Liver (tissue), 8 donors: ENCODE measurements at regions not wholly inside any gene's neighbourhood (a gene's known extent, or its start where the extent isn't known, plus 50 kb on each side); places are given as distances from the start of the nearest gene placed in this dataset.

ENCODE experiments used
- DNase-seq: peaks from one replicate; pipeline ENCODE4 v3.0.0-alpha.2; 2017; ENCODE audit warnings: low spot score
- H3K27ac ChIP-seq, 2 donors: one replicate each; pipeline ENCODE4 v1.7.0; 2013; ENCODE audit warnings: inconsistent platforms in 2 of 2, low read length in 2 of 2, control low read depth in 1 of 2, low read depth in 1 of 2, mild to moderate bottlenecking in 1 of 2
- H3K27me3 ChIP-seq, 4 donors: one replicate each; pipeline versions ENCODE4 v1.6.1 to v1.7.0; 2013; ENCODE audit warnings: low read length in 3 of 4, inconsistent platforms in 1 of 4, mild to moderate bottlenecking in 1 of 4, moderate library complexity in 1 of 4; ENCODE audit not compliant: control insufficient read depth in 4 of 4, insufficient read depth in 4 of 4
- H3K36me3 ChIP-seq, 4 donors: one replicate each; pipeline versions ENCODE4 v1.6.1 to v1.7.0; 2013; ENCODE audit warnings: low read length in 3 of 4, mild to moderate bottlenecking in 3 of 4, low read depth in 1 of 4, moderate library complexity in 1 of 4; ENCODE audit not compliant: control insufficient read depth in 4 of 4, insufficient read depth in 3 of 4
- H3K4me1 ChIP-seq, 4 donors: one replicate each; pipeline versions ENCODE4 v1.6.1 to v1.7.0; 2013; ENCODE audit warnings: low read length in 3 of 4, mild to moderate bottlenecking in 3 of 4, moderate library complexity in 1 of 4; ENCODE audit not compliant: control insufficient read depth in 4 of 4, insufficient read depth in 4 of 4
- H3K4me3 ChIP-seq, 3 donors: one replicate each; pipeline versions ENCODE4 v1.6.1 to v1.7.0; 2013; ENCODE audit warnings: low read length in 3 of 3, control low read depth in 1 of 3, low read depth in 1 of 3, mild to moderate bottlenecking in 1 of 3
- H3K9ac ChIP-seq, 2 donors: one replicate each; pipeline ENCODE4 v1.7.0; 2013; ENCODE audit warnings: low read length in 2 of 2, mild to moderate bottlenecking in 2 of 2, moderate library complexity in 2 of 2, control low read depth in 1 of 2, low read depth in 1 of 2
- H3K9me3 ChIP-seq, 4 donors: one replicate each; pipeline versions ENCODE4 v1.6.1 to v1.7.0; 2013; ENCODE audit warnings: low read length in 3 of 4; ENCODE audit not compliant: control insufficient read depth in 4 of 4
- CTCF ChIP-seq: fragments of 150-350 bp; IDR thresholded peaks from 2 replicates; pipeline ENCODE4 v1.5.1; 2017; ENCODE audit warnings: improper control_type of control experiment, low read depth, low read length; ENCODE audit not compliant: missing input control
- EGR1 ChIP-seq, 2 donors: IDR thresholded peaks; 2 replicates each; pipeline ENCODE4 v1.6.1; 2016 to 2018; ENCODE audit warnings: antibody characterized with exemption in 2 of 2, low read depth in 2 of 2
- FOXA1 ChIP-seq: IDR thresholded peaks from 2 replicates; pipeline ENCODE4 v1.6.1; 2016; ENCODE audit warnings: antibody characterized with exemption
- FOXA2 ChIP-seq: IDR thresholded peaks from 2 replicates; pipeline ENCODE4 v1.6.1; 2016; ENCODE audit warnings: antibody characterized with exemption
- GABPA ChIP-seq, 2 donors: IDR thresholded peaks in 1 of 2; conservative IDR thresholded peaks in 1 of 2; 2 replicates each; pipeline ENCODE4 v1.6.1; 2016; ENCODE audit warnings: antibody characterized with exemption in 2 of 2, mild to moderate bottlenecking in 1 of 2, moderate library complexity in 1 of 2
- HNF4G ChIP-seq: IDR thresholded peaks from 2 replicates; pipeline ENCODE4 v1.6.1; 2016; ENCODE audit warnings: antibody characterized with exemption
- JUND ChIP-seq, 2 donors: IDR thresholded peaks; 2 replicates each; pipeline ENCODE4 v1.6.1; 2016; ENCODE audit warnings: antibody characterized with exemption in 2 of 2
- MAX ChIP-seq: IDR thresholded peaks from 2 replicates; pipeline ENCODE4 v1.6.1; 2016; ENCODE audit warnings: antibody characterized with exemption
- NR2F2 ChIP-seq: IDR thresholded peaks from 2 replicates; pipeline ENCODE4 v1.6.1; 2016; ENCODE audit warnings: antibody characterized with exemption
- RAD21 ChIP-seq, 2 donors: IDR thresholded peaks; 2 replicates each; pipeline ENCODE4 v1.6.1; 2016; ENCODE audit warnings: antibody characterized with exemption in 2 of 2, mild to moderate bottlenecking in 2 of 2
- TAF1 ChIP-seq: conservative IDR thresholded peaks from 2 replicates; pipeline ENCODE4 v1.6.1; 2016; ENCODE audit warnings: antibody characterized with exemption, mild to moderate bottlenecking
- YY1 ChIP-seq: IDR thresholded peaks from 2 replicates; pipeline ENCODE4 v1.6.1; 2016; ENCODE audit warnings: antibody characterized with exemption, mild to moderate bottlenecking
- ZBTB33 ChIP-seq: IDR thresholded peaks from 2 replicates; pipeline ENCODE4 v1.6.1; 2016; ENCODE audit warnings: antibody characterized with exemption
- WGBS: extraction: QIAGEN DNeasy Blood & Tissue Kit; methylation state at CpG from one replicate; pipeline ENCODE4 v1.1.7; 2013; 5-methylcytosine and 5-hydroxymethylcytosine counted together
- TF ChIP-seq, protein P1 (sequence below): IDR thresholded peaks from 2 replicates; pipeline ENCODE4 v1.6.1; 2016; ENCODE audit warnings: antibody characterized with exemption, mild to moderate bottlenecking
- donor health status: healthy.
- donor health status: healthy.
- donor health status: healthy.
- donor health status: healthy.
- donor health status: healthy.

- peaks cover 0 to 3% (median 0%) of the 10 kb centered on the region in 4 donors for H3K27me3 ChIP-seq
- no peak for TF ChIP-seq YY1
- WGBS, result 88% methylated on average over 8 of the region's 8 CpGs
- H3K9me3 ChIP-seq, result peaks cover 0 to 14% (median 10%) of the 10 kb centered on the region in 4 donors
- H3K4me1 ChIP-seq, result no peaks in the 10 kb centered on the region
- H3K4me3 ChIP-seq, result no peak overlapping the region
- no peak overlapping the region for H3K27ac ChIP-seq
- H3K36me3 ChIP-seq, result no peaks in the 10 kb centered on the region
- H3K9ac ChIP-seq, result no peak overlapping the region
- no peak for DNase-seq
Measured at GRCh38 chr17:77028900-77029299, 111.9 kb upstream of the SEC14L1 start.

DNA sequence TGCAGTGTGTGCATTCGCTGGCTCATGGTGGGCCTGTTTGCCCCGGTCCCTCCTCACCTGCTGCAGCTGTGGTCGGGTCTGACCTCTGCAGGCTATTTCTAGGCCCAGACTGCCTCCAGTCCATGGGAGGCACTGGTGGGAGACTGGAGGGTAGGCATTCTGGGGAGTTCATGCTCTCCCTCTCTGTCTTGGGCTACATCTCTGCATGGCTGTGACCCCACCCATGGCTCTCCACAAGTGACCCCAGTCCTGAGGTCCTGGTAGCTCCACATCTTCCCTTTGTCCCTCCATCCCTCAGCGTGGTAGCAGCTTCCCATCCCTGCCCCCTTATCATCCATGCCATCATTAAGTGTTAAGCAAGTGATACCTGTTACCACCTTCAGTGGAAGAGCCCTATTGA, 107.8 kb upstream of the SEC14L1 start:
- Histone ChIP-seq H3K4me3 (no peak overlapping the region), H3K36me3 (no peaks in the 10 kb centered on the region), H3K9ac (no peak overlapping the region), H3K27me3 (peaks cover 0 to 3% (median 0%) of the 10 kb centered on the region in 4 donors), H3K9me3 (peaks cover 0 to 10% (median 5%) of the 10 kb centered on the region in 4 donors), H3K27ac (no peak overlapping the region), H3K4me1 (no peaks in the 10 kb centered on the region)
- 76% methylated on average over 4 of the region's 4 CpGs for WGBS
- no peak for DNase-seq
- TF ChIP-seq EGR1 (IDR thresholded peaks at IDR 0.05; ENCODE audit: low read depth in 2 of 2) (no peak), FOXA1 (no peak), RAD21 (IDR thresholded peaks at IDR 0.05) (no peak), JUND (IDR thresholded peaks at IDR 0.05) (no peak), NR2F2 (no peak), GABPA (IDR thresholded peaks at IDR 0.05 in 1 of 2, conservative IDR thresholded peaks at IDR 0.05 in 1 of 2) (no peak)

- H3K36me3 ChIP-seq, result no peaks in the 10 kb centered on the region
- H3K9me3 ChIP-seq, result peaks cover 0 to 6% (median 5%) of the 10 kb centered on the region in 4 donors
- TF ChIP-seq NR2F2 (no peak), FOXA1 (no peak), HNF4G (no peak), RAD21 (IDR thresholded peaks at IDR 0.05) (no peak), TAF1 (no peak), FOXA2 (no peak), CTCF (no peak), ZBTB33 (no peak), GABPA (IDR thresholded peaks at IDR 0.05 in 1 of 2, conservative IDR thresholded peaks at IDR 0.05 in 1 of 2) (no peak), MAX (no peak), JUND (IDR thresholded peaks at IDR 0.05) (no peak), YY1 (no peak)
- TF ChIP-seq, protein P1, sequence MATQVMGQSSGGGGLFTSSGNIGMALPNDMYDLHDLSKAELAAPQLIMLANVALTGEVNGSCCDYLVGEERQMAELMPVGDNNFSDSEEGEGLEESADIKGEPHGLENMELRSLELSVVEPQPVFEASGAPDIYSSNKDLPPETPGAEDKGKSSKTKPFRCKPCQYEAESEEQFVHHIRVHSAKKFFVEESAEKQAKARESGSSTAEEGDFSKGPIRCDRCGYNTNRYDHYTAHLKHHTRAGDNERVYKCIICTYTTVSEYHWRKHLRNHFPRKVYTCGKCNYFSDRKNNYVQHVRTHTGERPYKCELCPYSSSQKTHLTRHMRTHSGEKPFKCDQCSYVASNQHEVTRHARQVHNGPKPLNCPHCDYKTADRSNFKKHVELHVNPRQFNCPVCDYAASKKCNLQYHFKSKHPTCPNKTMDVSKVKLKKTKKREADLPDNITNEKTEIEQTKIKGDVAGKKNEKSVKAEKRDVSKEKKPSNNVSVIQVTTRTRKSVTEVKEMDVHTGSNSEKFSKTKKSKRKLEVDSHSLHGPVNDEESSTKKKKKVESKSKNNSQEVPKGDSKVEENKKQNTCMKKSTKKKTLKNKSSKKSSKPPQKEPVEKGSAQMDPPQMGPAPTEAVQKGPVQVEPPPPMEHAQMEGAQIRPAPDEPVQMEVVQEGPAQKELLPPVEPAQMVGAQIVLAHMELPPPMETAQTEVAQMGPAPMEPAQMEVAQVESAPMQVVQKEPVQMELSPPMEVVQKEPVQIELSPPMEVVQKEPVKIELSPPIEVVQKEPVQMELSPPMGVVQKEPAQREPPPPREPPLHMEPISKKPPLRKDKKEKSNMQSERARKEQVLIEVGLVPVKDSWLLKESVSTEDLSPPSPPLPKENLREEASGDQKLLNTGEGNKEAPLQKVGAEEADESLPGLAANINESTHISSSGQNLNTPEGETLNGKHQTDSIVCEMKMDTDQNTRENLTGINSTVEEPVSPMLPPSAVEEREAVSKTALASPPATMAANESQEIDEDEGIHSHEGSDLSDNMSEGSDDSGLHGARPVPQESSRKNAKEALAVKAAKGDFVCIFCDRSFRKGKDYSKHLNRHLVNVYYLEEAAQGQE, result no peak
- no peak for DNase-seq
- H3K9ac ChIP-seq, result no peak overlapping the region
- no peaks in the 10 kb centered on the region for H3K4me1 ChIP-seq
- no peak overlapping the region for H3K27ac ChIP-seq
- H3K27me3 ChIP-seq, result peaks cover 0 to 3% (median 0%) of the 10 kb centered on the region in 4 donors
- no peak overlapping the region for H3K4me3 ChIP-seq
- 74% methylated on average over 13 of the region's 13 CpGs for WGBS
Measured at GRCh38 chr17:77033892-77034404, 106.8 kb upstream of the SEC14L1 start.
